Right lobe of liver (tissue), 4 donors: ENCODE measurements at regions not wholly inside any gene's neighbourhood (a gene's known extent, or its start where the extent isn't known, plus 50 kb on each side); places are given as distances from the start of the nearest gene placed in this dataset.

Experiments used
- CTCF ChIP-seq, 4 donors: fragments of 200-600 bp in 3 of 4; fragments of 450-650 bp in 1 of 4; IDR thresholded peaks; one replicate each; pipeline versions ENCODE4 v1.5.1 to v1.8.0; 2016 to 2022; ENCODE audit warnings: antibody characterized with exemption in 4 of 4, mild to moderate bottlenecking in 2 of 4
- POLR2A ChIP-seq: fragments of 450-650 bp; IDR thresholded peaks from one replicate; pipeline ENCODE4 v1.6.1; 2017; ENCODE audit warnings: antibody characterized with exemption, mild to moderate bottlenecking
- donor health status: DM: no; HTN: no; CAD: no.
- donor health status: DM: no; HTN: no; CAD: no.
- donor health status: DM: no; HTN: yes; CAD: no.

GRCh38 chr6:77249560-77249959, 213.7 kb downstream of the HTR1B start:
- TF ChIP-seq CTCF (IDR thresholded peaks at IDR 0.05) (no peak), POLR2A (no peak)
